ENCODE measurements at regions not wholly inside any gene's neighbourhood (a gene's known extent, or its start where the extent isn't known, plus 50 kb on each side); places are given as distances from the start of the nearest gene placed in this dataset.

DNA sequence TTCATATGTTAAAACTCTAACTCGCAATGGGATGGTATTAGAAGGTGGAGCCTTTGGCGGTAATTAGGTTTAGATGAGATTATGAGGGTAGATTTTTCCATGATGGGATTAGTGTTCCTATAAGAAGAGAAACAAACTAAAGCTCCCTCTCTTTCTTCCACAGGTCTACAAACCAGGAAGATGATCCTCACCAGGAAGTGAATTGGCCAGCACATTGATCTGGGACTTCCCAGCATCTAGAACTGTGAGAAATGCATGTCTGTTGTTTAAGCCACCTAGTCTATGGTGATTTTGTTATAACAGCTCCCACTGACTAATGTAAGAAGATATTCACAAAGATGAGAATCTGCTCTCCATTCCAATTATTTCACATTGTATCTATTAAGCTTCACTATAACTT lies 2266.9 kb downstream of the PCDH7 start:
- Histone ChIP-seq H3K27ac (no peak overlapping the region), H3K4me3 (no peak overlapping the region)
- TF ChIP-seq, protein P1, sequence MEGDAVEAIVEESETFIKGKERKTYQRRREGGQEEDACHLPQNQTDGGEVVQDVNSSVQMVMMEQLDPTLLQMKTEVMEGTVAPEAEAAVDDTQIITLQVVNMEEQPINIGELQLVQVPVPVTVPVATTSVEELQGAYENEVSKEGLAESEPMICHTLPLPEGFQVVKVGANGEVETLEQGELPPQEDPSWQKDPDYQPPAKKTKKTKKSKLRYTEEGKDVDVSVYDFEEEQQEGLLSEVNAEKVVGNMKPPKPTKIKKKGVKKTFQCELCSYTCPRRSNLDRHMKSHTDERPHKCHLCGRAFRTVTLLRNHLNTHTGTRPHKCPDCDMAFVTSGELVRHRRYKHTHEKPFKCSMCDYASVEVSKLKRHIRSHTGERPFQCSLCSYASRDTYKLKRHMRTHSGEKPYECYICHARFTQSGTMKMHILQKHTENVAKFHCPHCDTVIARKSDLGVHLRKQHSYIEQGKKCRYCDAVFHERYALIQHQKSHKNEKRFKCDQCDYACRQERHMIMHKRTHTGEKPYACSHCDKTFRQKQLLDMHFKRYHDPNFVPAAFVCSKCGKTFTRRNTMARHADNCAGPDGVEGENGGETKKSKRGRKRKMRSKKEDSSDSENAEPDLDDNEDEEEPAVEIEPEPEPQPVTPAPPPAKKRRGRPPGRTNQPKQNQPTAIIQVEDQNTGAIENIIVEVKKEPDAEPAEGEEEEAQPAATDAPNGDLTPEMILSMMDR (IDR thresholded peaks at IDR 0.05), result no peak
- no peak for DNase-seq (ENCODE audit: low spot score)

DNA sequence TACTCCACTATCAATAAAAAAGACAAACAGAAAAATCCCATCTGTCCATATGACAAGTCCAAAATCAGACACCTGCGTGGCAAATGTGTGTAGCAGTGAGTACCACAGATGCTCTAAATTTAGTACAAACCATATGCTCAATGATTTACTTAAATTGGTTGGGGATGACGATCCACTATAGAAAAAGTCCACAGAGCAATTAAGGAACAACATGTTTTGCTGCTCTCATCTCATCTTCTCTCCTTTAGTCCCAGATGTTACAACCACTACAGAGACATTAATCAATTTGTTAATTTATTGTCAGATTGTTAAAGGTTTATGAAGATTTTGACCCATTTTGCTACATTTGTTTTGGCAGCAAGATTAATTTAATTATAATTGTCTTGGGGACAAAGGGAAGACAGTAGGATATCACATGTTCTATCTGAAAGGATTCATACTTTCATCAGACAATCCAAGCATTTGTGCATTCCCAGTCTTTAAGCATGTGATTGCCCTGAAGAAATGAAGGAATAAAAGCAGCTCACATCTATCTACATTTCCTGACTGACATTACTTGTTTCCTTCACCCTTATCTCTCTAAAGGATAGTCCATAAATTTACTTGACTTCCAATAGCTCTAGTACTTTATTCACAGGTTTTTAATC lies 2268.1 kb downstream of the PCDH7 start:
- no peak for DNase-seq (ENCODE audit: low spot score)
- no peak overlapping the region for H3K4me3 ChIP-seq
- TF ChIP-seq, protein P1 (IDR thresholded peaks at IDR 0.05), result no peak

DNA sequence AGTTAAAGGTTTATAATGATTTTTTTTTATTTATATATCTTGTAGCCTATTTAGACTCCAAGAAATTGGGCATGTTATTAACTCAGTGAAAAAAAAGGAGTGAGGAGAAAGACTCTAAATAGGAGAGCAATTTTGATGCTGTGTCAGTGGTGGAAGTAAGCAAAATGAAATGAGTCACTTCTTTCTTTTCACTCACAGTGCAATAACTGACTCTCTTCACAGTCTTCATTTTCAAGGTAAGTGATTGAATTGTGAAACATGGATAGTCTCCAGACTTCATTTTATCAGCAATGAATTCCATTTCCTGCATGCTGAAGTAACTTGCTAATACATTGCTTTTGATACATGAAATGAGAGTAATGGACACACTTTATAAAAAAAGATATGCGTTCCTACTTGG lies 2271.5 kb downstream of the PCDH7 start:
- TF ChIP-seq, protein P1 (IDR thresholded peaks at IDR 0.05), result no peak
- no peak for DNase-seq (ENCODE audit: low spot score)
- no peak overlapping the region for H3K27ac ChIP-seq
- no peak overlapping the region for H3K4me3 ChIP-seq

More for the DNA sequence above, 2268.1 kb downstream of the PCDH7 start:
- H3K27ac ChIP-seq, result no peak overlapping the region

DNA sequence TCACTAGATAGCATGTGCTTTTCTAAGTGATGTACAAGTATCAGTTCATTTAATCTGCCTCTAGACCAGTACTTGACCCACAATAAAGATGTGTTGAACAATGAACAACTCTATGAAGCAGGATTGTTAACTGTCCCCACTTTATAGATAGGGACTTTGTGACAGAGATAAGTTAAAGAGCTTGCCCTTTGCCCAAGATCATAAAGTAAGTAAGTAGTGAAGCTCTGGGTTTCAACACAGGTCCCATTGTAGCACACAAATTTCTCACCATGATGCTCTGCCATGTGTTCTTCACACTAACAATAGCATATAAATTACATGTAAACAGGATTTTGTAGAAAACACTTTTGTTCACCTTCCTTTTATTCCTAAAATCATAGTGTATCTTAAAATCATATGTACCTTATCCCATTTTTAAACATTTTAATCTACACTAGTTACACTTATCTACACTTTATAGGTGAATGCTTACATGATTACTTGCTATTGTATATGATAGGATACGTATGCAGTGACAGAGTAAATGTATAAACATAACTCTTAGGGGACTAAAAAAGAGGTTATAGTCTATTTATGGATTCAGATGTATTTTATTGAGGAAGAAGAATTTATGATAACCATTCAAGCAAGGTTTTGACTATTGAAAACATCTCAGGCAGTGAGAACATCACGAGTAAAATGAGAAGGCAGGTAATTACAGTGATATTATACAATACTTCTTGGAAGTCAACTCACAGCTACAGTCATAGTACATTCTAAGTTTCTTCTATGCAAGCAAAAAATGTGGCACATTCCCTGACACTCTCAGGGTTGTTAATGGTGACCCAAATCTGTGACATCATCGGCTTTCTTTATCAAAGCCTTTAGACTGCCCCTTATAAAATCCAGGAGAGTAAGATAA lies 2275.1 kb downstream of the PCDH7 start:
- Histone ChIP-seq H3K4me3 (no peak overlapping the region), H3K27ac (no peak overlapping the region)
- TF ChIP-seq, protein P1 (IDR thresholded peaks at IDR 0.05), result no peak
- DNase-seq (ENCODE audit: low spot score), result no peak

DNA sequence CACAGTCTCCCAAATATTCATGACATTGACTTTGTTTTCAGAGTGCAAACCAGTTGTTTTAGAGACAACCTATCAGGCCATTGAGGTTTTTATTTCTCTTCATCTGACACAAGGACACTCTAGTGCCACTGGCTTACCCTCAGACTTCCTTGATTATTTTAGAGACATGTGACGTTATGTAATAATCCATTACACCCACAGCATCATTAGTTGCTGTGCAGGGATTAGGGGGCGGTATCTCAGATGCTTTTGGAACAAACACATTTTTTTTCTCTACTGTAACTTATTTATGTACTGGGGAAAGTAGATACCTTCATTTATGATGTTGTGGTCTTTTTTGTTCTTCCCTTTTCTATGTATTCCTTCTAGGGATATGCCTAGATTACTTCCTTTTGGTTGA lies 2293.1 kb downstream of the PCDH7 start:
- no peak for DNase-seq (ENCODE audit: low spot score)
- TF ChIP-seq, protein P1 (IDR thresholded peaks at IDR 0.05), result no peak
- H3K4me3 ChIP-seq, result no peak overlapping the region
- no peak overlapping the region for H3K27ac ChIP-seq

DNA sequence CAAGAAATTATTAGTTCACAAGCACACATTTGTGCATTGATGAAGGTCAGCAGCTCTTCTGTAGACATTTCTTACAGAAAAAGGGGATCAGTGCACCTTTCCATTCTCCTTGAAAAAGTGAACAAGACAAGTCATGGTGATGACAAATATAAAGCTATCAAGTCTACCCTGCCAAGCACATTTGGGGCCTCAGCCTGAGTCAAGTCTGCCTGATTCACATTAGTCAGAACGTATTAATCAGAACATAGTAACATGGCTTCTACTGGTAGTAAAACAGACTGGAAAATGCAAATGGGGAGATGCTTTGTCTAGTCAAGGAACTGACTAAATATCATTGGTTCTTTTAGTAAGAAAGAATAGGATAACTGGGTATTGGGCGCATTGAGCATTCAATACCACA lies 2305.1 kb downstream of the PCDH7 start:
- TF ChIP-seq, protein P1 (IDR thresholded peaks at IDR 0.05), result no peak
- Histone ChIP-seq H3K27ac (no peak overlapping the region), H3K4me3 (no peak overlapping the region)
- DNase-seq (ENCODE audit: low spot score), result no peak
